HG03442 (cell line): ENCODE measurements at regions not wholly inside any gene's neighbourhood (a gene's known extent, or its start where the extent isn't known, plus 50 kb on each side); places are given as distances from the start of the nearest gene placed in this dataset.
"Not testable (repeated sequence)": the region's sequence is repeated elsewhere in the genome, so short reads cannot be mapped to it uniquely, and the experiment has no call there.

Experiments
- ATAC-seq: cut with Tn5 transposase; IDR thresholded peaks from one replicate; pipeline ENCODE4 v1.9.1; 2021; ENCODE audit warnings: mild to moderate bottlenecking, moderate library complexity; ENCODE audit not compliant: unreplicated experiment

- not testable (repeated sequence) for ATAC-seq
Measured at GRCh38 chrX:65888150-65888549, 151.7 kb downstream of the VSIG4 start.

DNA sequence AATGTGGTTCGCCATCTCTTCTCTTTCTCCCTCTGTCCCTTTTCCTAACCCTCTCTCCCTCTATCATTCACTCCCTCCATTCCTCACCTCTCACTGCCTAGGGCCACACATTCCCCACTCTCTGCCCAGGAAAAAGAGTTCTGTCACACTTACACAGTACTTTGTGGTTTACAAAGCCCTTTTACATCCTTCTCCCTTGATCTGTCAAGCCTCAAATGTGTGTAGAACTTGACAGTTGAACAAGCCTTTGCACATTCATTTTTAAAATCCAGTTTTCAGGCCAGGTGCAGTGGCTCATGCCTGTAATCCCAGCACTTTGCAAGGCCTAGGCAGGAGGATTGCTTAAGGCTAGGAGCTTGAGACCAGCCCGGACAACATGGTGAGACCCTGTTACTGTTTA, 156.3 kb downstream of the VSIG4 start:
- no peak for ATAC-seq

GRCh38 chrX:65879977-65880799, 159.7 kb downstream of the VSIG4 start:
- ATAC-seq: no peak

DNA sequence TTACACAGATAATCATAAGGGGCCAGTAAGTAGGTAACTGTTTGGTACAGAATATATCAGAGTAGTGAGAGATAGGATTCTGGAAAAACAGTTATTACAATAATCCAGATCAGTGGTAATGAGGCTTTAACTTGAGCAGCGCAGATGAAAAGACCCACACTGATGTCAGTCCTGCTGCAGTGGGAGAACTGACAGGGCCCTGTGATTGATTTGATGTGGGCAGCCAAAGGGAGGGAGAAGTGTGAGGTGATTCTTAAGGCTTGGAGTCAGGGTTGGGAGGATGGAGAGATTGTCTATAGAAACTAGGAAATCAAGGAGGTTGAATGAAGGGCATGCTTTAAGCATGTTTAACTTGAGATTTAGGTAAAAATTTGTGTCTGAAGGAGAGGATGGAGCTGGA, 161.4 kb downstream of the VSIG4 start:
- ATAC-seq: no peak

GRCh38 chrX:65877953-65878352, 161.9 kb downstream of the VSIG4 start:
- no peak for ATAC-seq

DNA sequence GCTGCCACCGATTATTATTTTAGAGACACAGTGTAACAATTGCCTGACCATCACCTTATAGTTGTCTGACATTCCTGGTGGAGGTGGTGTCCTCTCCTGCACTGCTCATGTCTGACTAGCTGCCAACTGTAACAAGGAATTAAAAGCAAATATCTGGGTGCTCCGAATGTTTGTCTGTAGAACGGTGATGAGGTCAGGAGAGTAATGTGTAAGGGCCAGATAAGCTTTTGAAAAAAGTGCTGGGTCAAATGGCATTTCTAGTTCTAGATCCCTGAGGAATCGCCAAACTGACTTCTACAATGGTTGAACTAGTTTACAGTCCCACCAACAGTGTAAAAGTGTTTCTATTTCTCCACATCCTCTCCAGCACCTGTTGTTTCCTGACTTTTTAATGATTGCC, 164.3 kb downstream of the VSIG4 start:
- ATAC-seq: not testable (repeated sequence)

GRCh38 chrX:65874765-65875164, 165.1 kb downstream of the VSIG4 start:
- no peak for ATAC-seq

DNA sequence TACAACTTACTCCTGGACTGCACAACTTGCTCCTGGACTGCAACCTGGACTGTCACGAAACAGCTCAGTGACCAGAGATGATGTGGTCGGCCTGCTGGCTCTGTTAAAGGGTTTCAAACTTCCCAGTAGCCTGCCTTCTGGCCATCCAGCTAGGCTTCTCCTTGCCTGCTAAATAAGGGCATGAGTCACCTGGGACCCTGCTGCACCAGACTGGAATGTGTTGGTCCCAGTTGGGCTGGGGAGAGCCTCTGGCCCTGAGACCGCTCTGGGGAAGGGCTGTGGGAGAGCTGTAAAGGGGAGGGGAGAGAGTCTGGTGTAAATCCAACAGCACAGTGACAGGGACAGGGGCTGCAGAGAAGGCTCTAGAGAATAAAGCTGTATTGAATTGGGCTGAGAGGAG, 165.8 kb downstream of the VSIG4 start:
- no peak for ATAC-seq

DNA sequence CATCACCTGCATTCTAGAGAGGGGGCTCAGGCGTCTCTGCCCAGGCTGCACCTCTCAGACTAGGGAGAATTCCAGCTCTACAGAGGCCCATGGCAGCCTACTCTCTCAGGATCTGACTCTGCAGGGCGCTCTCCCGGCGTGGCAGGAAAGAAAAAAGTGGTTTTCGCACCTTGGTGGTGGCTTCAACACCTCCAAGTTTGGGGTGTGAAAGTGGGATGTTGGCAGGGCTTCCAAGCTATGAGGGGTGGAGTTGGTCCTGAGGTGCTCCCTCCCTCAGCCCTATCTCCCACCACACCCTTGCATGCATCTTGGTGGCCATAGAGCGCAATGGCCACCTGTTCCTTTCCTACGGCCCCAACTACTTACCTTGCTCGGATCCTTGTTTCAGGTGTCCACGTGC, 166.5 kb downstream of the VSIG4 start:
- ATAC-seq: no peak

DNA sequence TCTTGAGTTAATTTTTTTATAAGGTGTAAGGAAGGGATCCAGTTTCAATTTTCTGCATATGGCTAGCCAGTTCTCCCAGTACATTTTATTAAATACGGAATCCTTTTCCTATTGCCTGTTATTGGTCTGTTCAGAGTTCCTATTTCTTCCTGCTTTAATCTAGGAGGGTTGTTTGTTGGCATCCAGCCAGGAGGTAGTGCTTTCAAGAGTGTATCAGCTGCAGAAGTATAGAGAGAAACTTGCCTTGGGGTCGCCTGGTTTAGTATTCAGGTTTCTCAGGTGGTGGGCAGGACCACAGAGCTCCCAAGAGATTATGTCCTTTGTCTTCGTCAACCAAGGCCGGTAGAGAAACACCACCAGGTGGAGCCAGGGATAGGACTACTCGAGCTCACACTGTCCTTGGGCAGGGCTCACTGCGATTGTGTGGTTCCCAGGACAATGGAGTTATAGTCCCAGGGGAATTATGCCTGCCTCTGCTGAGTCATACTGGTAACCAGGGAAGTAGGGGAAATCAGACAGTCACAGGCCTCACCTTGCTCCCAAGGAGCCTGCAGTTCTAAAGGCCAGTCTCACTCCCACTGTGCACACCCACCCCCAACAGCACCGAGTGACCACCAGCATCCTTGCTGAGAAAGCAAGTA, 168.1 kb downstream of the VSIG4 start:
- peak; percentile 89 for ATAC-seq

- not testable (repeated sequence) for ATAC-seq
Measured at GRCh38 chrX:65870544-65870943, 169.3 kb downstream of the VSIG4 start.

DNA sequence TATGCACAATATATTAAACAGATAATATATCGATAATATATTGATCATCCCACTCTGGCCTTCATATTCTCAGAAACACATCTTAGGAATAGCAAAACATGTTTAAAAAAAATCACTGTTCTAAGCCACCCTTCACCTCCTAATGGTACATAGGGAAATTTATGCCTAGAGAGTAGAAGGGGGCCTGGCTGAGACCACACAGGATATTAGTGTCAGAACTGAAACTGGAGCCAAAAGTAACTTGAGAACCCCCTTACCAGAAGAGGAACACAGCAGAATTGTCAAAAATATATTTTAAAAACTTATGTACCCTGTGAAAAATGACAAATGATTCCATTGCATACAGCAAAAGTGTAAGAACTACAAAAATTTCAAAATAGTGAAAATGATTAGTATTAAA, 173.1 kb downstream of the VSIG4 start:
- ATAC-seq: no peak

DNA sequence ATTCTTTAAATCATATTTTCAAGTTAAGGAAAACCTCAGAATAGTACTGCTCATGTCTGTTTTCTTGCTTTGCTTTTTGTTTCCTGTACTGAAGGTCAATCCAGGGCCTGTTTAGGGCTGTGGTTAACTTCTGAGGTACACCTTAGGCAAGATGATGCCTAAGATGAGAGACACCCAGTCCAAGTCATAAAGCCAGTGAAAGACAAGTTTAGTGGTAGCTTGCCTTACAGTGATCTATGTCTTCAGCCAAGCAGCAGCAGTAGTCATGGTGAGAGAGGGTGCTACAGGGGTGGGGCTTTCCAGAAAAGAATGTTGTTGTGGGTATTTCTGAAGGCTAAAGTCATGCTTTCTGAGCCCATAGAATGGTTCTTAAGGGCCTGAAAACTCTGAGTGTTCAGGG, 173.7 kb downstream of the VSIG4 start:
- peak; percentile 86 for ATAC-seq

DNA sequence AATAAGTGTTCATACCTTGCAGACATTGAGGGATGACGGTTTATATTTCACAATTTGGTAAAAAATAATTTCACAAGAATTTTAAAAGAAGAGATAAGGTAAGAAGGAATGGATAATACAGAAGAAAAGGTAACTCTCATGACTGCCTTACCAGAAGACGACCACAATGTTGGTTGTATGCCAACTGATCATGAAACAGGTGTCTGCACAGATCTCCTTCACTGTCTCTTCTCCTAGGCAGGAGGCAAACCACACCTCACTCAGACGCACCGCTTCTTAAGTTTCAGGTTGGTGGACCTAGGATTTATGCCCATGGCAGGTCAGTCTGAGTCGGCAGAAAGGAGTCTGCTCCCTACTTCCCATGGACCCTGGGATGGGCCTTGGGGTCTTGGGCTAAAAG, 177.2 kb downstream of the VSIG4 start:
- no peak for ATAC-seq

DNA sequence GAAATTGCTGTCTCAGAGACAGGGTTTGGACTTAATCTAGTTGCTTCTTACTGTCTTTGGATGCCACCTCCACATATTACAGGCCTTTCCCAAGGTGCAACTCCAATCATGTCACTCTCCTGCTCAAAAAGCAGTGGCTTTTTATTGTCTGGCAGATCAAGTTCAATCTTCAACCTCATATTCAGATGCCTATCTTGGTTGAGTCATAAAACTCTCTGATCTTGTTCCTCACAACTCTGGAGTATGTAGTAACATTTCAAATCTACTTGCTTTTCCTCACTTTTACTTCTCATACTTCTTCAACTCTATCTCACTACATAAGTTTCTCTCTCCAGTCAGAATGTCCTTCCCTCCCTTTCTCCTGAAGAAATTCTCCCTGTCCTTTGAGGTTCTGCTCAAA, 180.6 kb downstream of the VSIG4 start:
- ATAC-seq: no peak

DNA sequence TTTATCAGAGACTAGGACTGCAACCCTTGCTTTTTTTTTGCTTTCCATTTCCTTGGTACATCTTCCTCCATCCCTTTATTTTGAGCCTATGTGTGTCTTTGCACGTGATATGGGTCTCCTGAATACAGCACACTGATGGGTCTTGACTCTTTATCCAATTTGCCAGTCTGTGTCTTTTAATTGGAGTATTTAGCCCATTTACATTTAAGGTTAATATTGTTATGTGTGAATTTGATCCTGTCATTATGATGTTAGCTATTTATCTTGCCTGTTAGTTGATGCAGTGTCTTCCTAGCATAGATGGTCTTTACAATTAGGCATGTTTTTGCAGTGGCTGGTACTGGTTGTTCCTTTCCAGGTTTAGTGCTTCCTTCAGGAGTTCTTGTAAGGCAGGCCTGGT, 185.4 kb downstream of the VSIG4 start:
- not testable (repeated sequence) for ATAC-seq

GRCh38 chrX:65851306-65851705, 183.9 kb downstream of the MSN start:
- ATAC-seq: not testable (repeated sequence)

GRCh38 chrX:65850821-65851220, 183.4 kb downstream of the MSN start:
- not testable (repeated sequence) for ATAC-seq

- no peak for ATAC-seq
Measured at GRCh38 chrX:65846974-65847373, 179.5 kb downstream of the MSN start.

- no peak for ATAC-seq
Measured at GRCh38 chrX:65841263-65841662, 173.8 kb downstream of the MSN start.

- ATAC-seq: no peak
Measured at GRCh38 chrX:65838674-65839073, 171.2 kb downstream of the MSN start.

DNA sequence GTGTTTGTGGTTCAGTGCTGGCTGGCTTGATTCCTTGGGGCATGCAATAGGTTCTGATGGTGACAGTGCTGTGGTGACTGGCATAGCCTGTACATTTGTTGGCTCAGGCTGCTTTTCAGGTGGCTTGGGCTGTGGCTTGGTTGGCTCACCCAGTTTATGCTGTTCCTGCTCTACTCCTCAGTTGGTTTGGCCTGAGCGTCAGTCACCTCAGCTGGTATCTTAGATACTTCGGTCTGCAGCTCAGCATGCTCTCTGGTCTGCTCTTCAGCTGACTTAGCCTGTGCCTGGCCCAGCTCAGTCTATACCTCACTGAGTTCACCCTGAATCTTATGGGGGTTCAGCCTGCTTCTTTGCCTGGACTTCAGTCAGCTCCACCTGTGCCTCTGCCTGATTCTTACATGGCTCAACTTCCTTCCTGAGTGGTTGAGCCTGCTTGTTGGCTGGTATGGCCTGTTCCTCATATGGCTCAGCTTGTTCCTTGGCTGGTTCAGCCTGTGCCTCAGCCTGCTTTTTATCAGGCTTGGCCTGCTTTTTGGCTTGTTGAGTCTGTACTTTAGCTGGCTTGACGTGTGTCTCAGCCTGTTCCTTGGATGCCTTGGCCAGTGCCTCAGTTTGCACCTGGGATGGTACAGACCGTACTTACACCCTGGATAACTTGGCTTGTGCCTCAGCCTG, 170.6 kb downstream of the MSN start:
- ATAC-seq: no peak
